Liver (tissue), 3 donors: ENCODE measurements at regions not wholly inside any gene's neighbourhood (a gene's known extent, or its start where the extent isn't known, plus 50 kb on each side); places are given as distances from the start of the nearest gene placed in this dataset.

Experiments
- EGR1 ChIP-seq, 2 donors: IDR thresholded peaks; 2 replicates each; pipeline ENCODE4 v1.6.1; 2016 to 2018; ENCODE audit warnings: antibody characterized with exemption in 2 of 2, low read depth in 2 of 2
- FOXA2 ChIP-seq: IDR thresholded peaks from 2 replicates; pipeline ENCODE4 v1.6.1; 2016; ENCODE audit warnings: antibody characterized with exemption
- GABPA ChIP-seq, 2 donors: IDR thresholded peaks in 1 of 2; conservative IDR thresholded peaks in 1 of 2; 2 replicates each; pipeline ENCODE4 v1.6.1; 2016; ENCODE audit warnings: antibody characterized with exemption in 2 of 2, mild to moderate bottlenecking in 1 of 2, moderate library complexity in 1 of 2
- HNF4A ChIP-seq, 2 donors: conservative IDR thresholded peaks; 2 replicates each; pipeline ENCODE4 v1.6.1; 2016; ENCODE audit warnings: antibody characterized with exemption in 2 of 2, mild to moderate bottlenecking in 2 of 2
- JUND ChIP-seq, 2 donors: IDR thresholded peaks; 2 replicates each; pipeline ENCODE4 v1.6.1; 2016; ENCODE audit warnings: antibody characterized with exemption in 2 of 2
- RAD21 ChIP-seq, 2 donors: IDR thresholded peaks; 2 replicates each; pipeline ENCODE4 v1.6.1; 2016; ENCODE audit warnings: antibody characterized with exemption in 2 of 2, mild to moderate bottlenecking in 2 of 2
- ZBTB33 ChIP-seq: IDR thresholded peaks from 2 replicates; pipeline ENCODE4 v1.6.1; 2016; ENCODE audit warnings: antibody characterized with exemption
- TF ChIP-seq, protein P1 (sequence below): fragments of 150-350 bp; IDR thresholded peaks from 2 replicates; pipeline ENCODE4 v1.5.1; 2017; ENCODE audit warnings: improper control_type of control experiment, low read depth, low read length; ENCODE audit not compliant: missing input control
- TF ChIP-seq, protein P2 (sequence below): IDR thresholded peaks from 2 replicates; pipeline ENCODE4 v1.6.1; 2016; ENCODE audit warnings: antibody characterized with exemption
- donor health status: healthy.
- donor health status: healthy.

GRCh38 chr14:30257946-30258661, 300.9 kb upstream of the G2E3 start:
- TF ChIP-seq ZBTB33: no peak
- TF ChIP-seq, protein P1, sequence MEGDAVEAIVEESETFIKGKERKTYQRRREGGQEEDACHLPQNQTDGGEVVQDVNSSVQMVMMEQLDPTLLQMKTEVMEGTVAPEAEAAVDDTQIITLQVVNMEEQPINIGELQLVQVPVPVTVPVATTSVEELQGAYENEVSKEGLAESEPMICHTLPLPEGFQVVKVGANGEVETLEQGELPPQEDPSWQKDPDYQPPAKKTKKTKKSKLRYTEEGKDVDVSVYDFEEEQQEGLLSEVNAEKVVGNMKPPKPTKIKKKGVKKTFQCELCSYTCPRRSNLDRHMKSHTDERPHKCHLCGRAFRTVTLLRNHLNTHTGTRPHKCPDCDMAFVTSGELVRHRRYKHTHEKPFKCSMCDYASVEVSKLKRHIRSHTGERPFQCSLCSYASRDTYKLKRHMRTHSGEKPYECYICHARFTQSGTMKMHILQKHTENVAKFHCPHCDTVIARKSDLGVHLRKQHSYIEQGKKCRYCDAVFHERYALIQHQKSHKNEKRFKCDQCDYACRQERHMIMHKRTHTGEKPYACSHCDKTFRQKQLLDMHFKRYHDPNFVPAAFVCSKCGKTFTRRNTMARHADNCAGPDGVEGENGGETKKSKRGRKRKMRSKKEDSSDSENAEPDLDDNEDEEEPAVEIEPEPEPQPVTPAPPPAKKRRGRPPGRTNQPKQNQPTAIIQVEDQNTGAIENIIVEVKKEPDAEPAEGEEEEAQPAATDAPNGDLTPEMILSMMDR: no peak
- no peak for TF ChIP-seq GABPA (IDR thresholded peaks at IDR 0.05 in 1 of 2, conservative IDR thresholded peaks at IDR 0.05 in 1 of 2)
- no peak for TF ChIP-seq EGR1 (IDR thresholded peaks at IDR 0.05; ENCODE audit: low read depth in 2 of 2)
- no peak for TF ChIP-seq RAD21 (IDR thresholded peaks at IDR 0.05)
- TF ChIP-seq, protein P2, sequence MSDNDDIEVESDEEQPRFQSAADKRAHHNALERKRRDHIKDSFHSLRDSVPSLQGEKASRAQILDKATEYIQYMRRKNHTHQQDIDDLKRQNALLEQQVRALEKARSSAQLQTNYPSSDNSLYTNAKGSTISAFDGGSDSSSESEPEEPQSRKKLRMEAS: no peak
- no peak for TF ChIP-seq HNF4A (conservative IDR thresholded peaks at IDR 0.05)
- TF ChIP-seq JUND (IDR thresholded peaks at IDR 0.05): no peak
- no peak for TF ChIP-seq FOXA2
